CD4-positive, alpha-beta T cell treated with Interleukin-10 for 1 hour (primary cell): ENCODE measurements at regions not wholly inside any gene's neighbourhood (a gene's known extent, or its start where the extent isn't known, plus 50 kb on each side); places are given as distances from the start of the nearest gene placed in this dataset.
"Not testable (repeated sequence)": the region's sequence is repeated elsewhere in the genome, so short reads cannot be mapped to it uniquely, and the experiment has no call there.

Experiments
- DNase-seq: peaks from one replicate; pipeline ENCODE4 v3.0.0-alpha.2; 2020

- DNase-seq, result no peak
Measured at GRCh38 chr5:154702477-154702876, 52.7 kb upstream of the LARP1 start.

- DNase-seq, result not testable (repeated sequence)
Measured at GRCh38 chr5:154701725-154702124, 53.5 kb upstream of the LARP1 start.

GRCh38 chr5:154701181-154701580 is 54.0 kb upstream of the LARP1 start:
- no peak for DNase-seq

- DNase-seq, result not testable (repeated sequence)
Measured at GRCh38 chr5:154700289-154700928, 54.8 kb upstream of the LARP1 start.

GRCh38 chr5:154698763-154699162 is 56.4 kb upstream of the LARP1 start:
- no peak for DNase-seq

GRCh38 chr5:154697371-154697770 is 57.8 kb upstream of the LARP1 start:
- DNase-seq, result no peak

- DNase-seq, result no peak
Measured at GRCh38 chr5:154696891-154697290, 58.3 kb upstream of the LARP1 start.

- DNase-seq, result no peak
Measured at GRCh38 chr5:154694159-154694558, 61.0 kb upstream of the LARP1 start.

- DNase-seq, result no peak
Measured at GRCh38 chr5:154690488-154690887, 64.7 kb upstream of the LARP1 start.

GRCh38 chr5:154686490-154686889 is 68.7 kb upstream of the LARP1 start:
- no peak for DNase-seq

GRCh38 chr5:154683101-154683880 is 71.9 kb upstream of the LARP1 start:
- DNase-seq, result no peak

- DNase-seq, result no peak
Measured at GRCh38 chr5:154679501-154679900, 75.7 kb upstream of the LARP1 start.

- no peak for DNase-seq
Measured at GRCh38 chr5:154677921-154678320, 77.3 kb upstream of the LARP1 start.

- no peak for DNase-seq
Measured at GRCh38 chr5:154676508-154676907, 78.7 kb upstream of the LARP1 start.

- no peak for DNase-seq
Measured at GRCh38 chr5:154674029-154674428, 81.1 kb upstream of the LARP1 start.

- no peak for DNase-seq
Measured at GRCh38 chr5:154673506-154673905, 81.7 kb upstream of the LARP1 start.

GRCh38 chr5:154669913-154670312 is 85.3 kb upstream of the LARP1 start:
- not testable (repeated sequence) for DNase-seq

- no peak for DNase-seq
Measured at GRCh38 chr5:154669402-154669801, 85.8 kb upstream of the LARP1 start.

- DNase-seq, result no peak
Measured at GRCh38 chr5:154664869-154665268, 90.3 kb upstream of the LARP1 start.

GRCh38 chr5:154663424-154663823 is 91.8 kb upstream of the LARP1 start:
- DNase-seq, result no peak

- DNase-seq, result no peak
Measured at GRCh38 chr5:154654486-154655371, 100.4 kb upstream of the LARP1 start.

- no peak for DNase-seq
Measured at GRCh38 chr5:154653764-154654485, 101.3 kb upstream of the LARP1 start.

GRCh38 chr5:154653418-154653763 is 101.8 kb upstream of the LARP1 start:
- DNase-seq, result no peak
